CMK (cell line): ENCODE measurements at regions not wholly inside any gene's neighbourhood (a gene's known extent, or its start where the extent isn't known, plus 50 kb on each side); places are given as distances from the start of the nearest gene placed in this dataset.

Experiments
- DNase-seq: peaks from one replicate; pipeline ENCODE4 v3.0.0-alpha.2; 2010; ENCODE audit warnings: low read depth

GRCh38 chr6:169047345-169047744 lies 206.3 kb downstream of the THBS2 start:
- DNase-seq = no peak

GRCh38 chr6:169046483-169047192 lies 207.0 kb downstream of the THBS2 start:
- DNase-seq = no peak

- no peak for DNase-seq
These were observed 207.6 kb downstream of the THBS2 start for GRCh38 chr6:169046021-169046420.

- DNase-seq = no peak
These were observed 208.2 kb downstream of the THBS2 start for GRCh38 chr6:169045486-169045885.

GRCh38 chr6:169044381-169045230 lies 209.0 kb downstream of the THBS2 start:
- DNase-seq = no peak

GRCh38 chr6:169042061-169042460 lies 211.6 kb downstream of the THBS2 start:
- DNase-seq = no peak

- DNase-seq = no peak
These were observed 212.6 kb downstream of the THBS2 start for GRCh38 chr6:169041078-169041477.

GRCh38 chr6:169038691-169039090 lies 215.0 kb downstream of the THBS2 start:
- no peak for DNase-seq

GRCh38 chr6:169035385-169036240 lies 218.0 kb downstream of the THBS2 start:
- DNase-seq = no peak

- DNase-seq = no peak
These were observed 219.0 kb downstream of the THBS2 start for GRCh38 chr6:169034516-169035167.

- DNase-seq = no peak
These were observed 223.8 kb downstream of the THBS2 start for GRCh38 chr6:169029861-169030260.

GRCh38 chr6:169028343-169028742 lies 225.3 kb downstream of the THBS2 start:
- no peak for DNase-seq

- no peak for DNase-seq
These were observed 227.5 kb downstream of the THBS2 start for GRCh38 chr6:169026175-169026574.

- no peak for DNase-seq
These were observed 229.5 kb downstream of the THBS2 start for GRCh38 chr6:169024047-169024660.

- no peak for DNase-seq
These were observed 230.3 kb downstream of the THBS2 start for GRCh38 chr6:169023161-169023874.

- DNase-seq = no peak
These were observed 231.6 kb downstream of the THBS2 start for GRCh38 chr6:169022079-169022478.

- DNase-seq = no peak
These were observed 232.8 kb downstream of the THBS2 start for GRCh38 chr6:169020821-169021220.

GRCh38 chr6:169019727-169020491 lies 233.7 kb downstream of the THBS2 start:
- no peak for DNase-seq

GRCh38 chr6:169019111-169019510 lies 234.5 kb downstream of the THBS2 start:
- DNase-seq = no peak

GRCh38 chr6:169016758-169017157 lies 236.9 kb downstream of the THBS2 start:
- DNase-seq = no peak
